ENCODE measurements at regions not wholly inside any gene's neighbourhood (a gene's known extent, or its start where the extent isn't known, plus 50 kb on each side); places are given as distances from the start of the nearest gene placed in this dataset.

- TF ChIP-seq CTCF (IDR thresholded peaks at IDR 0.05) (no peak), POLR2AphosphoS5 (IDR thresholded peaks at IDR 0.05) (no peak)
Measured at GRCh38 chr6:170188571-170189001, 102.3 kb downstream of the DLL1 start.
